NT2/D1 (cell line): ENCODE measurements at regions not wholly inside any gene's neighbourhood (a gene's known extent, or its start where the extent isn't known, plus 50 kb on each side); places are given as distances from the start of the nearest gene placed in this dataset.

Experiments used
- SUZ12 ChIP-seq: IDR thresholded peaks from 2 replicates; pipeline ENCODE4 v1.6.1; 2011; ENCODE audit not compliant: insufficient read length, insufficient read depth; ENCODE audit errors: extremely low read depth
- YY1 ChIP-seq: IDR thresholded peaks from 2 replicates; pipeline ENCODE4 v1.6.1; 2011; ENCODE audit not compliant: insufficient read length, insufficient read depth
- ZNF274 ChIP-seq: IDR thresholded peaks from 2 replicates; pipeline ENCODE4 v1.6.1; 2011; ENCODE audit warnings: mild to moderate bottlenecking, low read depth, low read length

GRCh38 chr3:182382112-182382857 is 411.0 kb upstream of the ATP11B start:
- TF ChIP-seq YY1 (no peak), SUZ12 (no peak), ZNF274 (no peak)
